GM04503 (cell line): ENCODE measurements at regions not wholly inside any gene's neighbourhood (a gene's known extent, or its start where the extent isn't known, plus 50 kb on each side); places are given as distances from the start of the nearest gene placed in this dataset.

Experiments
- DNase-seq: peaks from one replicate; pipeline ENCODE4 v3.0.0-alpha.2; 2012; ENCODE audit warnings: low read depth

- no peak for DNase-seq
Observed at GRCh38 chr3:17799312-17799711, 56.9 kb upstream of the TBC1D5 start.

- no peak for DNase-seq
Observed at GRCh38 chr3:17798000-17798399, 55.6 kb upstream of the TBC1D5 start.

GRCh38 chr3:17795711-17796110, 53.3 kb upstream of the TBC1D5 start:
- DNase-seq = no peak

DNA sequence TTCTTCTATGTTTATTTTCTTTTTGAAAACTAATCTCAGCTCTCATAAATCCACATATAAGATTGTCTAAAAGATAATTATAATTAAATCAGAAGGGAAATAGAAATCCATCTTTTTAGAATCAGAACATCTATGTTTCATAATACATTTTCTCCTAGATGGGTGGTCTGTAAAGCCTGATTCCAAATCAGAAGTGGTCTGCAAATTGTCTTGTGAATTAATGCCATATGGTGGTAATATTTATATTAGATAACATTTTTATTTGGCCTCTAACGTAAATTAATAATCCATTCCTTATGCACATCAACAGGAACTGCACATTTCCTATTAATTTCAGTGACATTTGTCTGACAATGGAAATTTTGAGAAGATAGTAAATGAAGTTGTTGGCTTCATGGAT, 52.8 kb upstream of the TBC1D5 start:
- no peak for DNase-seq

- DNase-seq = no peak
Observed at GRCh38 chr3:17793542-17794195, 51.2 kb upstream of the TBC1D5 start.
